Endothelial cell of umbilical vein (primary cell): ENCODE measurements at regions not wholly inside any gene's neighbourhood (a gene's known extent, or its start where the extent isn't known, plus 50 kb on each side); places are given as distances from the start of the nearest gene placed in this dataset.

Experiments
- BruUV-seq: library from RNA; stranded (reverse); fragments of 400-500 nt; replicated peaks from 2 replicates; lab custom pipeline; 2021; lab: Mats Ljungman, UMichigan
- CTCF ChIA-PET: fragments of 300-600, 350-600 bp; sonication (Branson Sonifier 250); formaldehyde crosslinking; loops from one replicate; lab custom pipeline; 2021; ENCODE audit warnings: antibody characterized with exemption, inconsistent platforms; lab: Charles Lee
- POLR2A ChIA-PET: fragments of 300-600, 350-600 bp; sonication (Branson Sonifier 250); formaldehyde crosslinking; loops from one replicate; lab custom pipeline; 2021; ENCODE audit warnings: antibody characterized with exemption, inconsistent platforms; lab: Charles Lee
- DNase-seq: peaks from one replicate; pipeline ENCODE4 v3.0.0-alpha.2; 2011; ENCODE audit warnings: low read depth, low spot score
- FAIRE-seq: peaks from 2 replicates; lab custom pipeline; 2011; peaks lifted over from hg19 to GRCh38; lab: Jason Lieb, UNC
- H2AFZ ChIP-seq: 2 replicates; pipeline ENCODE4 v1.6.0; 2012; ENCODE audit warnings: low read depth, low read length, control low read depth, inconsistent platforms
- H3K27ac ChIP-seq: 2 replicates; pipeline ENCODE4 v1.5.1; 2011; ENCODE audit warnings: low read depth, mild to moderate bottlenecking, control low read depth, low read length, moderate library complexity; ENCODE audit not compliant: insufficient read depth
- H3K27me3 ChIP-seq, 2 experiments: 2 replicates each; pipeline versions ENCODE4 v1.6.0 to v1.6.1; 2011; ENCODE audit warnings: low read length in 2 of 2, mixed read lengths in 1 of 2; ENCODE audit not compliant: control insufficient read depth in 2 of 2, insufficient read depth in 2 of 2
- H3K36me3 ChIP-seq, 2 experiments: 2 replicates in 1 of 2; 3 replicates in 1 of 2; pipeline ENCODE4 v1.5.1; 2011; ENCODE audit warnings: low read length in 2 of 2, mild to moderate bottlenecking in 1 of 2, moderate library complexity in 1 of 2; ENCODE audit not compliant: control insufficient read depth in 2 of 2, insufficient read depth in 2 of 2; ENCODE audit errors: extremely low read depth in 1 of 2
- H3K4me1 ChIP-seq: 3 replicates; pipeline ENCODE4 v1.5.1; 2011; ENCODE audit warnings: mild to moderate bottlenecking, low read length; ENCODE audit not compliant: control insufficient read depth, insufficient read depth; ENCODE audit errors: extremely low read depth
- H3K4me2 ChIP-seq: 2 replicates; pipeline ENCODE4 v1.6.1; 2011; ENCODE audit warnings: low read length, control low read depth, mixed read lengths; ENCODE audit not compliant: insufficient read depth
- H3K4me3 ChIP-seq, 3 experiments: fragments of 200-600 bp in 1 of 3; sonication (generic), shearing (Covaris generic) in 1 of 3; replicated peaks in 1 of 3; 2 replicates each; pipeline ENCODE4 v1.5.1; 2011 to 2016; ENCODE audit warnings: control low read depth in 3 of 3, low read length in 3 of 3, mild to moderate bottlenecking in 2 of 3, inconsistent platforms in 1 of 3, low read depth in 1 of 3, moderate library complexity in 1 of 3; ENCODE audit not compliant: insufficient read depth in 1 of 3
- H3K79me2 ChIP-seq: 2 replicates; pipeline ENCODE4 v1.6.0; 2012; ENCODE audit warnings: low read length, inconsistent platforms; ENCODE audit not compliant: control insufficient read depth, insufficient read depth
- H3K9ac ChIP-seq: replicated peaks from 2 replicates; pipeline ENCODE3; 2011; ENCODE audit warnings: low read length, control low read depth; ENCODE audit not compliant: insufficient read depth; ENCODE audit errors: extremely low read depth
- H3K9me1 ChIP-seq: replicated peaks from 3 replicates; pipeline ENCODE4 v1.6.0; 2011; ENCODE audit warnings: mild to moderate bottlenecking, low read length; ENCODE audit not compliant: control insufficient read depth, insufficient read depth; ENCODE audit errors: extremely low read depth
- H3K9me3 ChIP-seq: replicated peaks from 2 replicates; pipeline ENCODE4 v1.5.1; 2012; ENCODE audit warnings: low read length, inconsistent platforms; ENCODE audit not compliant: control insufficient read depth, insufficient read depth
- H4K20me1 ChIP-seq: replicated peaks from 2 replicates; pipeline ENCODE3; 2011; ENCODE audit warnings: mild to moderate bottlenecking, low read length; ENCODE audit not compliant: control insufficient read depth, insufficient read depth; ENCODE audit errors: extremely low read depth
- CTCF ChIP-seq, 2 donors: IDR thresholded peaks; 1 replicate in 1 of 2; 2 replicates in 1 of 2; pipeline ENCODE4 v1.5.1; 2011; ENCODE audit warnings: low read length in 2 of 2, mild to moderate bottlenecking in 2 of 2, moderate library complexity in 2 of 2, control low read depth in 1 of 2, inconsistent platforms in 1 of 2, low read depth in 1 of 2; ENCODE audit not compliant: insufficient read depth in 1 of 2; ENCODE audit errors: extremely low read depth in 1 of 2
- EZH2 ChIP-seq: IDR thresholded peaks from 2 replicates; pipeline ENCODE4 v1.6.1; 2012; ENCODE audit warnings: borderline replicate concordance, low read depth, mild to moderate bottlenecking, moderate library complexity, low read length, inconsistent platforms; ENCODE audit not compliant: severe bottlenecking
- FOS ChIP-seq: IDR thresholded peaks from 2 replicates; pipeline ENCODE4 v1.6.1; 2011; ENCODE audit warnings: mild to moderate bottlenecking, low read length, moderate library complexity, borderline replicate concordance; ENCODE audit not compliant: insufficient read depth
- GATA2 ChIP-seq: IDR thresholded peaks from 2 replicates; pipeline ENCODE4 v1.7.0; 2011; ENCODE audit warnings: low read depth, mild to moderate bottlenecking, moderate library complexity, mixed read lengths, low read length; ENCODE audit not compliant: insufficient read length, insufficient read depth
- JUN ChIP-seq: IDR thresholded peaks from 2 replicates; pipeline ENCODE4 v1.6.1; 2011; ENCODE audit warnings: borderline replicate concordance, low read depth; ENCODE audit not compliant: insufficient read length, insufficient read depth
- MAX ChIP-seq: IDR thresholded peaks from 2 replicates; pipeline ENCODE4 v1.6.1; 2011; ENCODE audit not compliant: insufficient read depth, insufficient read length
- MYC ChIP-seq: IDR thresholded peaks from one replicate; pipeline ENCODE4 v1.6.1; 2011; ENCODE audit warnings: mild to moderate bottlenecking, low read depth, low read length
- POLR2A ChIP-seq: IDR thresholded peaks from 2 replicates; pipeline ENCODE4 v1.6.1; 2012; ENCODE audit warnings: low read depth, mild to moderate bottlenecking, control low read depth, low read length
- POLR2AphosphoS5 ChIP-seq: IDR thresholded peaks from 2 replicates; pipeline ENCODE4 v1.6.1; 2012; ENCODE audit warnings: low read depth, mild to moderate bottlenecking, control low read depth, low read length, moderate library complexity; ENCODE audit not compliant: insufficient read depth
- dilution Hi-C: fragments of 300-500 bp; cut with MboI; formaldehyde crosslinking; loops from one replicate; pipeline ENCODE4 v1.15.0; 2019; ENCODE audit warnings: low sequenced_read_pairs; ENCODE audit not compliant: extremely low pct_ligation_motif_present
- intact Hi-C: fragments of 100-400 bp; cut with micrococcal nuclease; formaldehyde crosslinking; loops from one replicate; pipeline ENCODE4 v1.10.0; 2022

- TF ChIP-seq GATA2 (no peak), JUN (no peak), MAX (no peak), POLR2AphosphoS5 (no peak), MYC (no peak), CTCF (IDR thresholded peaks at IDR 0.05; ENCODE audit: extremely low read depth in 1 of 2, insufficient read depth in 1 of 2, low read depth in 1 of 2, low read length in 2 of 2) (no peak), POLR2A (no peak), EZH2 (no peak), FOS (no peak)
- FAIRE-seq (no peak), DNase-seq (no peak)
- Histone ChIP-seq H3K27me3 (no peaks in the 10 kb centered on the region), H3K4me3 (no peak overlapping the region), H2AFZ (no peak overlapping the region), H3K36me3 (no peaks in the 10 kb centered on the region), H3K4me1 (no peaks in the 10 kb centered on the region), H3K79me2 (no peaks in the 10 kb centered on the region), H3K27ac (no peak overlapping the region), H3K4me2 (no peak overlapping the region), H3K9me1 (no peaks in the 10 kb centered on the region), H3K9me3 (no peaks in the 10 kb centered on the region), H4K20me1 (no peaks in the 10 kb centered on the region), H3K9ac (no peak overlapping the region)
- ChIA-PET POLR2A (no interaction called here), CTCF (no interaction called here)
- dilution Hi-C loops (no loop called here), intact Hi-C loops (no loop called here)
- no TSS peak for BruUV-seq
Measured at GRCh38 chr6:140811642-140812041, 1321.1 kb upstream of the GJE1 start.
